WTC11 (cell line): ENCODE measurements at regions not wholly inside any gene's neighbourhood (a gene's known extent, or its start where the extent isn't known, plus 50 kb on each side); places are given as distances from the start of the nearest gene placed in this dataset.

ENCODE experiments used
- ATAC-seq: fragments of 200-7000 bp; cut with Tn5 transposase; 2 replicates; pipeline ENCODE4 v1.10.0; 2021; ENCODE audit warnings: mild to moderate bottlenecking, moderate library complexity
- CTCF ChIA-PET: fragments of 300-600 bp; sonication (Branson Sonifier 250); formaldehyde crosslinking; loops from one replicate; lab custom pipeline; 2021; ENCODE audit warnings: antibody characterized with exemption; lab: Charles Lee
- POLR2A ChIA-PET: fragments of 350-600 bp; sonication (Branson Sonifier 250); formaldehyde crosslinking; loops from one replicate; lab custom pipeline; 2021; ENCODE audit warnings: antibody characterized with exemption; lab: Charles Lee
- DNase-seq: peaks from one replicate; pipeline ENCODE4 v3.0.0; 2021; ENCODE audit warnings: low spot score
- H3K27ac Mint-ChIP-seq: 2 replicates; pipeline ENCODE4 v1.8.0; 2021; ENCODE audit warnings: mixed read lengths
- H3K27me3 Mint-ChIP-seq: 2 replicates; pipeline ENCODE4 v1.8.0; 2021; ENCODE audit warnings: low read depth, mild to moderate bottlenecking, moderate library complexity, mixed read lengths
- H3K36me3 Mint-ChIP-seq: 2 replicates; pipeline ENCODE4 v1.8.0; 2021; ENCODE audit warnings: mixed read lengths
- H3K4me1 Mint-ChIP-seq: 2 replicates; pipeline ENCODE4 v1.8.0; 2022; ENCODE audit warnings: mixed read lengths
- H3K4me3 Mint-ChIP-seq: 2 replicates; pipeline ENCODE4 v1.8.0; 2021; ENCODE audit warnings: mild to moderate bottlenecking, moderate library complexity, mixed read lengths
- H3K9me3 Mint-ChIP-seq: 2 replicates; pipeline ENCODE4 v1.8.0; 2021; ENCODE audit warnings: mixed read lengths
- ATF1 ChIP-seq: sonication (generic); formaldehyde crosslinking; IDR thresholded peaks from 2 replicates; pipeline ENCODE4 v1.8.1; 2023; ENCODE audit warnings: mild to moderate bottlenecking, moderate library complexity, missing genetic modification reagents
- E2F5 ChIP-seq: sonication (generic); formaldehyde crosslinking; IDR thresholded peaks from 2 replicates; pipeline ENCODE4 v1.8.1; 2022; ENCODE audit warnings: mild to moderate bottlenecking, moderate library complexity, missing genetic modification reagents
- ELF4 ChIP-seq: sonication (generic); formaldehyde crosslinking; IDR thresholded peaks from 2 replicates; pipeline ENCODE4 v1.8.1; 2022; ENCODE audit warnings: low read depth, mild to moderate bottlenecking, moderate library complexity, missing genetic modification reagents
- ESRRA ChIP-seq: sonication (generic); formaldehyde crosslinking; IDR thresholded peaks from 2 replicates; pipeline ENCODE4 v1.8.1; 2022; ENCODE audit warnings: mild to moderate bottlenecking, missing genetic modification reagents, borderline replicate concordance
- IRF2 ChIP-seq: sonication (generic); formaldehyde crosslinking; IDR thresholded peaks from 2 replicates; pipeline ENCODE4 v1.8.0; 2022; ENCODE audit warnings: low read depth, missing genetic modification reagents, borderline replicate concordance
- SP1 ChIP-seq: sonication (generic); formaldehyde crosslinking; conservative IDR thresholded peaks from 2 replicates; pipeline ENCODE4 v1.8.1; 2022; ENCODE audit warnings: missing genetic modification reagents
- USF2 ChIP-seq: sonication (generic); formaldehyde crosslinking; IDR thresholded peaks from 2 replicates; pipeline ENCODE4 v1.8.1; 2023; ENCODE audit warnings: mild to moderate bottlenecking, missing genetic modification reagents, moderate library complexity
- ZNF263 ChIP-seq: sonication (generic); formaldehyde crosslinking; IDR thresholded peaks from 2 replicates; pipeline ENCODE4 v1.8.1; 2022; ENCODE audit warnings: low read depth, mild to moderate bottlenecking, moderate library complexity, missing genetic modification reagents
- ZNF423 ChIP-seq: fragments of 250-450 bp; sonication (Bioruptor Pico); IDR thresholded peaks from 2 replicates; pipeline ENCODE4 v2.1.2; 2022; ENCODE audit warnings: mild to moderate bottlenecking, moderate library complexity
- TF ChIP-seq, protein P1 (sequence below): sonication (generic); formaldehyde crosslinking; IDR thresholded peaks from 2 replicates; pipeline ENCODE4 v1.8.1; 2023; ENCODE audit warnings: mild to moderate bottlenecking, missing genetic modification reagents, borderline replicate concordance
- TF ChIP-seq, protein P2 (sequence below): sonication (generic); formaldehyde crosslinking; IDR thresholded peaks from 2 replicates; pipeline ENCODE4 v1.8.0; 2022; ENCODE audit warnings: mild to moderate bottlenecking, missing genetic modification reagents
- TF ChIP-seq, protein P3 (sequence below): fragments of 250-450 bp; sonication (Bioruptor Pico); IDR thresholded peaks from 2 replicates; pipeline ENCODE4 v1.9.0; 2021; ENCODE audit warnings: mild to moderate bottlenecking
- TF ChIP-seq, protein P4 (sequence below): sonication (generic); formaldehyde crosslinking; IDR thresholded peaks from 2 replicates; pipeline ENCODE4 v1.8.1; 2023; ENCODE audit warnings: mild to moderate bottlenecking, missing genetic modification reagents
- TF ChIP-seq, protein P5 (sequence below): fragments of 200-600 bp; IDR thresholded peaks from 2 replicates; pipeline ENCODE4 v1.8.0; 2022; ENCODE audit warnings: antibody characterized with exemption

GRCh38 chr1:71345491-71345890 is 264.7 kb upstream of the ZRANB2 start:
- Mint-ChIP-seq H3K9me3 (peaks cover 45% of the 10 kb centered on the region), H3K36me3 (peaks cover 21% of the 10 kb centered on the region), H3K27me3 (no peaks in the 10 kb centered on the region), H3K4me3 (no peak overlapping the region), H3K4me1 (no peaks in the 10 kb centered on the region), H3K27ac (no peak overlapping the region)
- ATAC-seq (no peak), DNase-seq (no peak)
- POLR2A ChIA-PET, result no interaction called here
- CTCF ChIA-PET, result interaction anchor here (0.6 kb wide), 1 partner anchor 1029 kb away, joined by 4 read pairs; no protein-coding TSS in a partner anchor
- TF ChIP-seq ELF4, result no peak
- TF ChIP-seq, protein P1, sequence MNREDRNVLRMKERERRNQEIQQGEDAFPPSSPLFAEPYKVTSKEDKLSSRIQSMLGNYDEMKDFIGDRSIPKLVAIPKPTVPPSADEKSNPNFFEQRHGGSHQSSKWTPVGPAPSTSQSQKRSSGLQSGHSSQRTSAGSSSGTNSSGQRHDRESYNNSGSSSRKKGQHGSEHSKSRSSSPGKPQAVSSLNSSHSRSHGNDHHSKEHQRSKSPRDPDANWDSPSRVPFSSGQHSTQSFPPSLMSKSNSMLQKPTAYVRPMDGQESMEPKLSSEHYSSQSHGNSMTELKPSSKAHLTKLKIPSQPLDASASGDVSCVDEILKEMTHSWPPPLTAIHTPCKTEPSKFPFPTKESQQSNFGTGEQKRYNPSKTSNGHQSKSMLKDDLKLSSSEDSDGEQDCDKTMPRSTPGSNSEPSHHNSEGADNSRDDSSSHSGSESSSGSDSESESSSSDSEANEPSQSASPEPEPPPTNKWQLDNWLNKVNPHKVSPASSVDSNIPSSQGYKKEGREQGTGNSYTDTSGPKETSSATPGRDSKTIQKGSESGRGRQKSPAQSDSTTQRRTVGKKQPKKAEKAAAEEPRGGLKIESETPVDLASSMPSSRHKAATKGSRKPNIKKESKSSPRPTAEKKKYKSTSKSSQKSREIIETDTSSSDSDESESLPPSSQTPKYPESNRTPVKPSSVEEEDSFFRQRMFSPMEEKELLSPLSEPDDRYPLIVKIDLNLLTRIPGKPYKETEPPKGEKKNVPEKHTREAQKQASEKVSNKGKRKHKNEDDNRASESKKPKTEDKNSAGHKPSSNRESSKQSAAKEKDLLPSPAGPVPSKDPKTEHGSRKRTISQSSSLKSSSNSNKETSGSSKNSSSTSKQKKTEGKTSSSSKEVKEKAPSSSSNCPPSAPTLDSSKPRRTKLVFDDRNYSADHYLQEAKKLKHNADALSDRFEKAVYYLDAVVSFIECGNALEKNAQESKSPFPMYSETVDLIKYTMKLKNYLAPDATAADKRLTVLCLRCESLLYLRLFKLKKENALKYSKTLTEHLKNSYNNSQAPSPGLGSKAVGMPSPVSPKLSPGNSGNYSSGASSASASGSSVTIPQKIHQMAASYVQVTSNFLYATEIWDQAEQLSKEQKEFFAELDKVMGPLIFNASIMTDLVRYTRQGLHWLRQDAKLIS (CRISPR knock-in tag), result no peak
- TF ChIP-seq, protein P2, sequence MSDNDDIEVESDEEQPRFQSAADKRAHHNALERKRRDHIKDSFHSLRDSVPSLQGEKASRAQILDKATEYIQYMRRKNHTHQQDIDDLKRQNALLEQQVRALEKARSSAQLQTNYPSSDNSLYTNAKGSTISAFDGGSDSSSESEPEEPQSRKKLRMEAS (CRISPR knock-in tag), result no peak
- TF ChIP-seq, protein P3, sequence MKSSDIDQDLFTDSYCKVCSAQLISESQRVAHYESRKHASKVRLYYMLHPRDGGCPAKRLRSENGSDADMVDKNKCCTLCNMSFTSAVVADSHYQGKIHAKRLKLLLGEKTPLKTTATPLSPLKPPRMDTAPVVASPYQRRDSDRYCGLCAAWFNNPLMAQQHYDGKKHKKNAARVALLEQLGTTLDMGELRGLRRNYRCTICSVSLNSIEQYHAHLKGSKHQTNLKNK (CRISPR knock-in tag), result no peak
- no peak for TF ChIP-seq ZNF263 (CRISPR knock-in tag)
- no peak for TF ChIP-seq ESRRA (CRISPR knock-in tag)
- TF ChIP-seq, protein P4, sequence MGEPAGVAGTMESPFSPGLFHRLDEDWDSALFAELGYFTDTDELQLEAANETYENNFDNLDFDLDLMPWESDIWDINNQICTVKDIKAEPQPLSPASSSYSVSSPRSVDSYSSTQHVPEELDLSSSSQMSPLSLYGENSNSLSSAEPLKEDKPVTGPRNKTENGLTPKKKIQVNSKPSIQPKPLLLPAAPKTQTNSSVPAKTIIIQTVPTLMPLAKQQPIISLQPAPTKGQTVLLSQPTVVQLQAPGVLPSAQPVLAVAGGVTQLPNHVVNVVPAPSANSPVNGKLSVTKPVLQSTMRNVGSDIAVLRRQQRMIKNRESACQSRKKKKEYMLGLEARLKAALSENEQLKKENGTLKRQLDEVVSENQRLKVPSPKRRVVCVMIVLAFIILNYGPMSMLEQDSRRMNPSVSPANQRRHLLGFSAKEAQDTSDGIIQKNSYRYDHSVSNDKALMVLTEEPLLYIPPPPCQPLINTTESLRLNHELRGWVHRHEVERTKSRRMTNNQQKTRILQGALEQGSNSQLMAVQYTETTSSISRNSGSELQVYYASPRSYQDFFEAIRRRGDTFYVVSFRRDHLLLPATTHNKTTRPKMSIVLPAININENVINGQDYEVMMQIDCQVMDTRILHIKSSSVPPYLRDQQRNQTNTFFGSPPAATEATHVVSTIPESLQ (CRISPR knock-in tag), result no peak
- TF ChIP-seq, protein P5, sequence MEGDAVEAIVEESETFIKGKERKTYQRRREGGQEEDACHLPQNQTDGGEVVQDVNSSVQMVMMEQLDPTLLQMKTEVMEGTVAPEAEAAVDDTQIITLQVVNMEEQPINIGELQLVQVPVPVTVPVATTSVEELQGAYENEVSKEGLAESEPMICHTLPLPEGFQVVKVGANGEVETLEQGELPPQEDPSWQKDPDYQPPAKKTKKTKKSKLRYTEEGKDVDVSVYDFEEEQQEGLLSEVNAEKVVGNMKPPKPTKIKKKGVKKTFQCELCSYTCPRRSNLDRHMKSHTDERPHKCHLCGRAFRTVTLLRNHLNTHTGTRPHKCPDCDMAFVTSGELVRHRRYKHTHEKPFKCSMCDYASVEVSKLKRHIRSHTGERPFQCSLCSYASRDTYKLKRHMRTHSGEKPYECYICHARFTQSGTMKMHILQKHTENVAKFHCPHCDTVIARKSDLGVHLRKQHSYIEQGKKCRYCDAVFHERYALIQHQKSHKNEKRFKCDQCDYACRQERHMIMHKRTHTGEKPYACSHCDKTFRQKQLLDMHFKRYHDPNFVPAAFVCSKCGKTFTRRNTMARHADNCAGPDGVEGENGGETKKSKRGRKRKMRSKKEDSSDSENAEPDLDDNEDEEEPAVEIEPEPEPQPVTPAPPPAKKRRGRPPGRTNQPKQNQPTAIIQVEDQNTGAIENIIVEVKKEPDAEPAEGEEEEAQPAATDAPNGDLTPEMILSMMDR, result no peak
- TF ChIP-seq ZNF423 (CRISPR knock-in tag), result no peak
- TF ChIP-seq E2F5, result no peak
- TF ChIP-seq IRF2 (CRISPR knock-in tag), result no peak
- TF ChIP-seq USF2 (CRISPR knock-in tag), result no peak
- no peak for TF ChIP-seq ATF1 (CRISPR knock-in tag)
- TF ChIP-seq SP1 (CRISPR knock-in tag), result no peak
- TF ChIP-seq, all 79 proteins: peak for 0
